Fibroblast of skin of back (primary cell): ENCODE measurements at regions not wholly inside any gene's neighbourhood (a gene's known extent, or its start where the extent isn't known, plus 50 kb on each side); places are given as distances from the start of the nearest gene placed in this dataset.

Experiments used
- DNase-seq: peaks from one replicate; pipeline ENCODE4 v3.0.0-alpha.2; 2013

- DNase-seq: no peak
These were observed 361.1 kb upstream of the ATP2B1 start for GRCh38 chr12:90069711-90070110.

GRCh38 chr12:90067791-90068190, 359.2 kb upstream of the ATP2B1 start:
- DNase-seq: no peak

- DNase-seq: no peak
These were observed 356.5 kb upstream of the ATP2B1 start for GRCh38 chr12:90064852-90065801.

- no peak for DNase-seq
These were observed 354.2 kb upstream of the ATP2B1 start for GRCh38 chr12:90062799-90063198.

GRCh38 chr12:90061809-90062208, 353.2 kb upstream of the ATP2B1 start:
- peak; percentile 68 for DNase-seq

GRCh38 chr12:90060031-90060430, 351.4 kb upstream of the ATP2B1 start:
- DNase-seq: no peak

- DNase-seq: peak; percentile 90
These were observed 350.1 kb upstream of the ATP2B1 start for GRCh38 chr12:90058704-90059103.

GRCh38 chr12:90055071-90055470, 346.4 kb upstream of the ATP2B1 start:
- DNase-seq: peak; percentile 21

- no peak for DNase-seq
These were observed 340.3 kb upstream of the ATP2B1 start for GRCh38 chr12:90048918-90049317.

- DNase-seq: no peak
These were observed 336.9 kb upstream of the ATP2B1 start for GRCh38 chr12:90045559-90045958.

GRCh38 chr12:90044069-90044468, 335.4 kb upstream of the ATP2B1 start:
- no peak for DNase-seq

GRCh38 chr12:90042920-90043641, 334.4 kb upstream of the ATP2B1 start:
- peak; percentile 63 for DNase-seq

GRCh38 chr12:90038289-90038688, 329.7 kb upstream of the ATP2B1 start:
- DNase-seq: no peak

GRCh38 chr12:90037740-90038139, 329.1 kb upstream of the ATP2B1 start:
- DNase-seq: peak; percentile 52

- peak; percentile 67 for DNase-seq
These were observed 328.0 kb upstream of the ATP2B1 start for GRCh38 chr12:90036637-90037036.

- DNase-seq: no peak
These were observed 322.1 kb upstream of the ATP2B1 start for GRCh38 chr12:90030726-90031125.

- no peak for DNase-seq
These were observed 320.7 kb upstream of the ATP2B1 start for GRCh38 chr12:90029317-90029716.

GRCh38 chr12:90028635-90029051, 320.0 kb upstream of the ATP2B1 start:
- peak; percentile 26 for DNase-seq

- DNase-seq: no peak
These were observed 319.4 kb upstream of the ATP2B1 start for GRCh38 chr12:90027889-90028634.

GRCh38 chr12:90027041-90027440, 318.4 kb upstream of the ATP2B1 start:
- no peak for DNase-seq

- DNase-seq: no peak
These were observed 317.9 kb upstream of the ATP2B1 start for GRCh38 chr12:90026516-90026915.

- DNase-seq: peak; percentile 75
These were observed 315.6 kb upstream of the ATP2B1 start for GRCh38 chr12:90024262-90024661.
